ENCODE measurements at regions not wholly inside any gene's neighbourhood (a gene's known extent, or its start where the extent isn't known, plus 50 kb on each side); places are given as distances from the start of the nearest gene placed in this dataset.

- TF ChIP-seq, protein P1, sequence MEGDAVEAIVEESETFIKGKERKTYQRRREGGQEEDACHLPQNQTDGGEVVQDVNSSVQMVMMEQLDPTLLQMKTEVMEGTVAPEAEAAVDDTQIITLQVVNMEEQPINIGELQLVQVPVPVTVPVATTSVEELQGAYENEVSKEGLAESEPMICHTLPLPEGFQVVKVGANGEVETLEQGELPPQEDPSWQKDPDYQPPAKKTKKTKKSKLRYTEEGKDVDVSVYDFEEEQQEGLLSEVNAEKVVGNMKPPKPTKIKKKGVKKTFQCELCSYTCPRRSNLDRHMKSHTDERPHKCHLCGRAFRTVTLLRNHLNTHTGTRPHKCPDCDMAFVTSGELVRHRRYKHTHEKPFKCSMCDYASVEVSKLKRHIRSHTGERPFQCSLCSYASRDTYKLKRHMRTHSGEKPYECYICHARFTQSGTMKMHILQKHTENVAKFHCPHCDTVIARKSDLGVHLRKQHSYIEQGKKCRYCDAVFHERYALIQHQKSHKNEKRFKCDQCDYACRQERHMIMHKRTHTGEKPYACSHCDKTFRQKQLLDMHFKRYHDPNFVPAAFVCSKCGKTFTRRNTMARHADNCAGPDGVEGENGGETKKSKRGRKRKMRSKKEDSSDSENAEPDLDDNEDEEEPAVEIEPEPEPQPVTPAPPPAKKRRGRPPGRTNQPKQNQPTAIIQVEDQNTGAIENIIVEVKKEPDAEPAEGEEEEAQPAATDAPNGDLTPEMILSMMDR (conservative IDR thresholded peaks at IDR 0.05), result no peak
- TF ChIP-seq EZH2 (IDR thresholded peaks at IDR 0.05; ENCODE audit: low read depth), result no peak
Measured at GRCh38 chr4:114273238-114273637, 293.8 kb upstream of the ARSJ start.

All from PC-9 (cell line).